ENCODE measurements at regions not wholly inside any gene's neighbourhood (a gene's known extent, or its start where the extent isn't known, plus 50 kb on each side); places are given as distances from the start of the nearest gene placed in this dataset.

GRCh38 chr18:38305961-38306360 lies 740.4 kb upstream of the CELF4 start:
- Histone ChIP-seq H3K4me2 (no peak overlapping the region), H3K79me2 (replicated peaks; ENCODE audit: insufficient read depth) (no peaks in the 10 kb centered on the region), H3F3A (replicated peaks; ENCODE audit: low read depth) (no peaks in the 10 kb centered on the region), H3K4me1 (ENCODE audit: insufficient read depth) (no peaks in the 10 kb centered on the region), H3K27ac (ENCODE audit: low read depth) (no peak overlapping the region), H3K36me3 (ENCODE audit: insufficient read depth) (no peaks in the 10 kb centered on the region), H4K20me1 (replicated peaks; ENCODE audit: insufficient read depth) (no peaks in the 10 kb centered on the region), H2AFZ (no peak overlapping the region), H3K4me3 (no peak overlapping the region), H3K9me2 (ENCODE audit: insufficient read depth) (peaks cover 9% of the 10 kb centered on the region; the same call in 1 of the 2 replicates), H3K27me3 (ENCODE audit: insufficient read depth) (no peaks in the 10 kb centered on the region)
- Mint-ChIP-seq H3K9me3 (peaks cover 7% of the 10 kb centered on the region), H3K4me1 (peaks cover 4% of the 10 kb centered on the region; the same call in 1 of the 3 replicates), H3K27ac (no peak overlapping the region), H3K4me3 (no peak overlapping the region), H3K27me3 (ENCODE audit: insufficient read depth, low read depth, poor library complexity) (no peaks in the 10 kb centered on the region), H3K36me3 (ENCODE audit: low read depth) (no peaks in the 10 kb centered on the region; the same call in 2 of the 3 replicates)
- TF ChIP-seq ZNF114 (CRISPR knock-in tag; IDR thresholded peaks at IDR 0.05) (no peak), REST (IDR thresholded peaks at IDR 0.05; ENCODE audit: unreplicated experiment) (no peak), NANOG (IDR thresholded peaks at IDR 0.05; ENCODE audit: borderline replicate concordance) (no peak), JUNB (IDR thresholded peaks at IDR 0.05; ENCODE audit: unreplicated experiment) (no peak), CTCF (conservative IDR thresholded peaks at IDR 0.05; ENCODE audit: low read depth in 2 of 2) (no peak), STAT1 (IDR thresholded peaks at IDR 0.05; ENCODE audit: unreplicated experiment) (no peak), CREB1 (CRISPR knock-in tag; IDR thresholded peaks at IDR 0.05; ENCODE audit: low read depth) (no peak), EZH2 (IDR thresholded peaks at IDR 0.05; ENCODE audit: low read depth, unreplicated experiment) (no peak), ETS1 (IDR thresholded peaks at IDR 0.05) (no peak), ZNF331 (CRISPR knock-in tag; IDR thresholded peaks at IDR 0.05; ENCODE audit: low read depth) (no peak), ZNF462 (CRISPR knock-in tag; IDR thresholded peaks at IDR 0.05) (no peak), POLR2AphosphoS5 (IDR thresholded peaks at IDR 0.05; ENCODE audit: low read depth) (no peak)
- no peak for ATAC-seq
- DNase-seq (ENCODE audit: low spot score): no peak

All from GM23338 (cell line).